SK-N-MC (cell line): ENCODE measurements at regions not wholly inside any gene's neighbourhood (a gene's known extent, or its start where the extent isn't known, plus 50 kb on each side); places are given as distances from the start of the nearest gene placed in this dataset.

Experiments used
- DNase-seq: peaks from one replicate; pipeline ENCODE4 v3.0.0-alpha.2; 2011; ENCODE audit warnings: low read depth, low spot score
- H3K27ac ChIP-seq: fragments of 200-600 bp; sonication (generic); 2 replicates; pipeline ENCODE4 v1.5.1; 2016; ENCODE audit warnings: mixed run types
- H3K36me3 ChIP-seq: fragments of 200-600 bp; sonication (generic); 2 replicates; pipeline ENCODE4 v1.6.1; 2017; ENCODE audit warnings: antibody characterized with exemption, low read length, mixed read lengths; ENCODE audit not compliant: insufficient read depth
- H3K4me3 ChIP-seq: fragments of 200-600 bp; sonication (generic); 2 replicates; pipeline ENCODE4 v1.5.1; 2016
- H3K9ac ChIP-seq: fragments of 200-600 bp; sonication (generic); 2 replicates; pipeline ENCODE4 v1.8.0; 2017; ENCODE audit warnings: mixed run types, mixed read lengths; ENCODE audit not compliant: insufficient read length
- H3K9me3 ChIP-seq: fragments of 200-600 bp; sonication (generic); 2 replicates; pipeline ENCODE4 v1.6.1; 2017; ENCODE audit warnings: low read depth, mild to moderate bottlenecking, antibody characterized with exemption, low read length, moderate library complexity, mixed read lengths
- EZH2 ChIP-seq: fragments of 200-600 bp; sonication (generic); IDR thresholded peaks from one replicate; pipeline ENCODE4 v1.6.1; 2017; ENCODE audit warnings: antibody characterized with exemption
- FOXP2 ChIP-seq: optimal IDR thresholded peaks from 2 replicates; pipeline ENCODE3; 2011; ENCODE audit warnings: mild to moderate bottlenecking, moderate library complexity; ENCODE audit not compliant: insufficient read depth; ENCODE audit errors: extremely low read length, control extremely low read depth
- POLR2AphosphoS5 ChIP-seq: IDR thresholded peaks from 2 replicates; pipeline ENCODE4 v1.6.1; 2012; ENCODE audit warnings: mild to moderate bottlenecking, low read depth, low read length, borderline replicate concordance

DNA sequence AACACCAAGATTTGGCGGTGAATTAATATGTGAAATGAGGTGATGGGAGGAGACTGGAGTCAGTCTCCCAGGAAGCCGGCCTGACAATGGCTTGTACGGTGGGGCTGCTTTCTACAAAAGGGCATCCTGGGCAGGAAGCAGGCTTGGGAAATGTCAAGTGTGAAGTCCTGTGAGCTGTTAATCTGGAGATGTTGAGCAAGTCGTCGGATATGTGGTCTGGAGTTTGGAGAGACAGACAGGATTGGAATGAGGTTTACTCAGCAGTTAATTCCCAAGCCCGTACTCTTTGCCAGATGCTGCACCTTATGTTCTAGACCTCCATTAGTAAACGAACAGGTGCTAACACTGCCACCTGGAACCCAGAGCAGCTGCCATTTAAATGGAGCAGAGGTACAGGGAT, 107.7 kb upstream of the FOXC1 start:
- H3K9me3 ChIP-seq, result no peaks in the 10 kb centered on the region
- no peak overlapping the region for H3K9ac ChIP-seq
- no peak overlapping the region for H3K27ac ChIP-seq
- no peak for DNase-seq
- TF ChIP-seq EZH2 (no peak), POLR2AphosphoS5 (no peak), FOXP2 (no peak)
- no peaks in the 10 kb centered on the region for H3K36me3 ChIP-seq
- no peak overlapping the region for H3K4me3 ChIP-seq

DNA sequence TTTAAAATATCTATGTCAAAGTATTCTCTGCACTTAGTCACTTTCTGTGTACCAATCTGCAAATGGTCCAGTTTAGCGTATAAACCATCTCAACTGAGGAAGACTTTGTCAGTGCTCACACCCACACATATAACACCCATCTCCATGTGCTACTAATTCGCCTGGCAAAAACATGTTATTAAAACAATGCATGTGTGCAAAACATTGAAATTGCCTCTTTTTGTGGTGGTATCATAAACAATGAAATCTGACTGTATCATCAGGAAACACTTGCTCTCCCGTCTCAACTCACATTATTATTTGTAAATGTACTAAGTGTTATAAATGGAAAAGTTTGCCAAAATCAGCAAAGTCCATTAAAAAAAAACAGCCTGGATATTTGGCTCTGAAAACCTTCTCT, 105.9 kb upstream of the FOXC1 start:
- Histone ChIP-seq H3K4me3 (no peak overlapping the region), H3K9me3 (no peaks in the 10 kb centered on the region), H3K9ac (no peak overlapping the region), H3K36me3 (no peaks in the 10 kb centered on the region), H3K27ac (no peak overlapping the region)
- TF ChIP-seq FOXP2 (no peak), EZH2 (no peak), POLR2AphosphoS5 (no peak)
- DNase-seq, result no peak

GRCh38 chr6:1504465-1504864, 105.2 kb upstream of the FOXC1 start:
- H3K9ac ChIP-seq, result no peak overlapping the region
- no peaks in the 10 kb centered on the region for H3K9me3 ChIP-seq
- no peak for DNase-seq
- TF ChIP-seq FOXP2 (no peak), EZH2 (no peak), POLR2AphosphoS5 (no peak)
- H3K4me3 ChIP-seq, result no peak overlapping the region
- H3K27ac ChIP-seq, result no peak overlapping the region
- H3K36me3 ChIP-seq, result no peaks in the 10 kb centered on the region

DNA sequence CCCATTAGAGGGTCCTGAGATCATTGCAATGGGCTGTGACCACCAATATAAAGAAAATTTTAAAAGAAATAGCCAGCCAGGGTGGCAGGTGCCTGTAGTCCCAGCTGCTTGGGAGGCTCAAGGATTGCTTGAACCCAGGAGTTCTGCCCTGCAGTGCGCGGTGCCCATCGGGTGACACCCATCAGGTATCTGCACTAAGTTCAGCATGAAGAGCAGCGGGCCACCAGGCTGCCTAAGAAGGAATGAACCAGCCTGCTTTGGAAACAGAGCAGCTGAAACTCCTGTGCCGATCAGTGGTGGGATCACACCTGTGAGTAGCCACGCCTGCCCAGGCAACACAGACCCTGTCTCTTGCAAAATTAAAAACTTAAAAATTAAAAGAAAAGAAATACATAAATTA, 102.5 kb upstream of the FOXC1 start:
- Histone ChIP-seq H3K27ac (no peak overlapping the region), H3K36me3 (no peaks in the 10 kb centered on the region), H3K9me3 (no peaks in the 10 kb centered on the region), H3K4me3 (no peak overlapping the region), H3K9ac (no peak overlapping the region)
- TF ChIP-seq FOXP2 (no peak), EZH2 (no peak), POLR2AphosphoS5 (no peak)
- no peak for DNase-seq

DNA sequence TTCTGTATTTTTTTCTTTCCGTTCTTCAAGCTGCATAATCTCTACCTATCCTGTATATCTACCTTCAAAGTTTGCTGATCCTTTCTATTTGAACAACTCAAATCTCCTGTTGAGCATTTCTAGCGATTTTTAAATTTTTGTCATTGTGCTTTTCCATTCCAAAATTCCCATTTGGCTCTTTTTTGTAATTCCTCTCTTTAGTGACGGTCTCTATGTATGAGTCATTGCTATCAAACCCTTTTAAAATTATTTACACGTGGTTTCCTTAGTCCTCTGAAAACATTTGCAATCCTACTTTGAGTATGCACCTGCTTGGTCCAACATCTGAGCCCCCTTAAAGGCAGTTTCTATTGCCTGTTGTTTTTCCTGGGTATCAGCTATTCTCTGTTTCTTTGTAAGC, 100.5 kb upstream of the FOXC1 start:
- Histone ChIP-seq H3K9me3 (no peaks in the 10 kb centered on the region), H3K9ac (no peak overlapping the region), H3K36me3 (no peaks in the 10 kb centered on the region), H3K27ac (no peak overlapping the region), H3K4me3 (no peak overlapping the region)
- no peak for DNase-seq
- TF ChIP-seq POLR2AphosphoS5, result no peak
- TF ChIP-seq FOXP2, result no peak
- TF ChIP-seq EZH2, result no peak

GRCh38 chr6:1510239-1510638, 99.5 kb upstream of the FOXC1 start:
- Histone ChIP-seq H3K4me3 (no peak overlapping the region), H3K9ac (no peak overlapping the region), H3K9me3 (no peaks in the 10 kb centered on the region), H3K36me3 (no peaks in the 10 kb centered on the region), H3K27ac (no peak overlapping the region)
- no peak for DNase-seq
- TF ChIP-seq EZH2, result no peak
- no peak for TF ChIP-seq FOXP2
- no peak for TF ChIP-seq POLR2AphosphoS5

GRCh38 chr6:1513215-1513780, 96.4 kb upstream of the FOXC1 start:
- H3K27ac ChIP-seq, result no peak overlapping the region
- no peaks in the 10 kb centered on the region for H3K9me3 ChIP-seq
- no peak overlapping the region for H3K9ac ChIP-seq
- TF ChIP-seq FOXP2 (no peak), POLR2AphosphoS5 (no peak), EZH2 (no peak)
- no peak for DNase-seq
- no peaks in the 10 kb centered on the region for H3K36me3 ChIP-seq
- no peak overlapping the region for H3K4me3 ChIP-seq

DNA sequence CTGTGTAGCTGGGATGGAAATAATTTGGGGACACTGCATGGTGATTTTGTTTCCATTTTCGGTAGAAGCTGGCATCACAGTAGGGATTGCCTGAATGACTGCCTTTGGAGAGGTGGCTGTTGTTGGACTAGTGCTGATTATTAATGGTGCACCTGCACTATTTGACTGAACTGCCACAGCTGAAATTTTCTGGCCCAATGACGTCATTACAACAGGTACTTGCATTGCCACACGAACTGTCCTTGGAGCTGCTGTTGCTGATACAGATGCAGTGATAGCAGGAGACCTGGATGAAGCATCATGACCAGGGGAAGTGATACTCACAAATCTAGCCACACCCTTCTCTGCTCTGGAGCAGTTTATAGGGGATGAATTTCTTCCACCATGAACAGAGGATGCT, 95.6 kb upstream of the FOXC1 start:
- TF ChIP-seq EZH2 (no peak), POLR2AphosphoS5 (no peak), FOXP2 (no peak)
- Histone ChIP-seq H3K9me3 (no peaks in the 10 kb centered on the region), H3K4me3 (no peak overlapping the region), H3K9ac (no peak overlapping the region), H3K27ac (no peak overlapping the region), H3K36me3 (no peaks in the 10 kb centered on the region)
- no peak for DNase-seq

- H3K9me3 ChIP-seq, result no peaks in the 10 kb centered on the region
- no peak overlapping the region for H3K9ac ChIP-seq
- DNase-seq, result no peak
- H3K36me3 ChIP-seq, result no peaks in the 10 kb centered on the region
- no peak for TF ChIP-seq POLR2AphosphoS5
- no peak overlapping the region for H3K4me3 ChIP-seq
- H3K27ac ChIP-seq, result no peak overlapping the region
Measured at GRCh38 chr6:1515280-1515679, 94.4 kb upstream of the FOXC1 start.
